Neural progenitor cell (in vitro differentiated cells): ENCODE measurements at regions not wholly inside any gene's neighbourhood (a gene's known extent, or its start where the extent isn't known, plus 50 kb on each side); places are given as distances from the start of the nearest gene placed in this dataset.

Experiments
- DNase-seq: peaks from one replicate; pipeline ENCODE4 v3.0.0-alpha.2; 2016; ENCODE audit warnings: low spot score
- H2AFZ ChIP-seq: fragments of 200-600 bp; sonication (generic); replicated peaks from 2 replicates; pipeline ENCODE4 v1.6.1; 2016; ENCODE audit warnings: antibody characterized with exemption
- H3F3A ChIP-seq: fragments of 200-600 bp; sonication (generic); 2 replicates; pipeline ENCODE4 v1.6.1; 2016; ENCODE audit warnings: antibody characterized with exemption, low read depth
- H3K27ac ChIP-seq: fragments of 200-600 bp; sonication (generic); 2 replicates; pipeline ENCODE4 v1.5.1; 2016; ENCODE audit warnings: mild to moderate bottlenecking
- H3K27me3 ChIP-seq: fragments of 200-600 bp; sonication (generic); 2 replicates; pipeline ENCODE4 v1.6.1; 2016; ENCODE audit warnings: mild to moderate bottlenecking, moderate library complexity
- H3K36me3 ChIP-seq: fragments of 200-600 bp; sonication (generic); 2 replicates; pipeline ENCODE4 v1.5.1; 2016
- H3K4me1 ChIP-seq: fragments of 200-600 bp; sonication (generic); 2 replicates; pipeline ENCODE4 v1.6.1; 2016; ENCODE audit warnings: mixed run types
- H3K4me2 ChIP-seq: fragments of 200-600 bp; sonication (generic); 2 replicates; pipeline ENCODE4 v1.6.1; 2016
- H3K4me3 ChIP-seq: fragments of 200-600 bp; sonication (generic); 2 replicates; pipeline ENCODE4 v1.5.1; 2016
- H3K79me2 ChIP-seq: fragments of 200-600 bp; sonication (generic); 2 replicates; pipeline ENCODE4 v1.6.1; 2016; ENCODE audit warnings: low read depth
- H3K9ac ChIP-seq: fragments of 200-600 bp; sonication (generic); 2 replicates; pipeline ENCODE4 v1.6.1; 2016
- H3K9me3 ChIP-seq: fragments of 200-600 bp; sonication (generic); 2 replicates; pipeline ENCODE4 v1.5.1; 2016; ENCODE audit warnings: low read depth
- H4K20me1 ChIP-seq: fragments of 200-600 bp; sonication (generic); 2 replicates; pipeline ENCODE4 v1.6.1; 2016; ENCODE audit warnings: low read depth
- H3K27ac Mint-ChIP-seq: 3 replicates; pipeline ENCODE4 v1.8.0; 2021; ENCODE audit warnings: mixed read lengths
- H3K27me3 Mint-ChIP-seq: 2 replicates; pipeline ENCODE4 v1.8.0; 2022; ENCODE audit warnings: low read depth, mild to moderate bottlenecking, inconsistent platforms, moderate library complexity, mixed read lengths; ENCODE audit not compliant: insufficient read depth
- H3K36me3 Mint-ChIP-seq: 3 replicates; pipeline ENCODE4 v1.8.0; 2021; ENCODE audit warnings: mixed read lengths
- H3K4me1 Mint-ChIP-seq: 3 replicates; pipeline ENCODE4 v1.8.0; 2021; ENCODE audit warnings: mixed read lengths
- H3K4me3 Mint-ChIP-seq: 3 replicates; pipeline ENCODE4 v1.8.0; 2021; ENCODE audit warnings: mild to moderate bottlenecking, moderate library complexity, mixed read lengths
- H3K9me3 Mint-ChIP-seq: 3 replicates; pipeline ENCODE4 v1.8.0; 2020; ENCODE audit warnings: mixed read lengths
- EZH2 ChIP-seq: fragments of 200-600 bp; sonication (generic); IDR thresholded peaks from 2 replicates; pipeline ENCODE4 v1.6.1; 2017; ENCODE audit warnings: antibody characterized with exemption, mild to moderate bottlenecking, moderate library complexity
- EZH2phosphoT487 ChIP-seq: fragments of 200-600 bp; sonication (generic); IDR thresholded peaks from 2 replicates; pipeline ENCODE4 v1.6.1; 2017; ENCODE audit warnings: antibody characterized with exemption
- TF ChIP-seq, protein P1 (sequence below): fragments of 200-600 bp; sonication (generic); IDR thresholded peaks from 2 replicates; pipeline ENCODE4 v1.5.1; 2017; ENCODE audit warnings: antibody characterized with exemption, mild to moderate bottlenecking

DNA sequence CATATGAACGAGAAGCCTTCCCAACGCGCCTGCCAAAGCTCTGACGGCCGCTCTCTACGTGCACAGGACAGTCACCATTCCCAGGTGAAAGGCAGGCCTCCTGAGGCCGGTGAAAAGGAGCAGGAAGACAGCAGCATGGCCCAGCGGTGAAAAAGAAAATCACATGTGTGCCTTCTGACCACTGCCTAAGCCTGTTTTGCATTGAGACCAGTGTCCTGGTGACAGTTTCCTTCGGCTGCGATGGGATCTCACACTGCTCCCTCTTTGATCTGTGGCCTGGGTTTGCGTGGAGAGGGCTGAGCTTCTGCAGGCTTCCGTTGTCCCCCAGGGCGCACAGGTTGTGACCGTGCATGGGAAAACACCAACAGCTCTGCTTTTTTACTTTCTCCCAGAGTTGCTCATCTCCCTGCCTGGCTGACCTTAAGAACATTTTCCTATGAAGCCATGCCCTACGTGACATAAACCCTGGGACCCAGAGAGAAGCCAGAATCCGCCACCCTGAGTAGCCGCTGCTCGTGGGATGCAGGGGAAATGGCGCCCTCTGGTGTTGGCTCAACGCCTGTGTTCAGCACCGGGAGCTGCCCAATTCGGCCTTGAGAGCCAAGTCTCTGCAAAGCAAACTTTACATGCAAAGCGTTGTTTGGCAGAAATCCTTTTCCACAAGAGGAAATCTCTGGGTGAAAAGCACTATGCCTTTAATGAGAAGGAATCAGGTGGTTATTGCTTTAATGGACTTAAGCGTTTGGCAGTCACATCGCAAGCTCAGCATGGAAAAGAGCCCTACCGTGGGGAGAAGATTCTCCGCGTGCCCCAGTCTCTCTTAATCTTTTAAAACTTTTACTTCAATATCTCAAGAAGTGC lies 112.2 kb upstream of the GPR12 start:
- peak; percentile 87 for DNase-seq
- Mint-ChIP-seq H3K4me1 (no peaks in the 10 kb centered on the region), H3K27ac (no peak overlapping the region), H3K9me3 (peaks cover 5% of the 10 kb centered on the region), H3K36me3 (no peaks in the 10 kb centered on the region), H3K4me3 (no peak overlapping the region), H3K27me3 (peaks cover 10% of the 10 kb centered on the region)
- H3K4me2 ChIP-seq: peak overlapping the region; percentile 48
- H3K27ac ChIP-seq: no peak overlapping the region
- H3K79me2 ChIP-seq: no peaks in the 10 kb centered on the region
- H3K9me3 ChIP-seq: no peaks in the 10 kb centered on the region
- H3K27me3 ChIP-seq: peaks cover 13% of the 10 kb centered on the region
- no peak overlapping the region for H2AFZ ChIP-seq
- H4K20me1 ChIP-seq: peaks cover 11% of the 10 kb centered on the region
- no peak overlapping the region for H3K9ac ChIP-seq
- H3F3A ChIP-seq: peaks cover 16% of the 10 kb centered on the region
- no peak overlapping the region for H3K4me3 ChIP-seq
- no peaks in the 10 kb centered on the region for H3K36me3 ChIP-seq
- peaks cover 16% of the 10 kb centered on the region for H3K4me1 ChIP-seq
- no peak for TF ChIP-seq EZH2phosphoT487
- TF ChIP-seq, protein P1, sequence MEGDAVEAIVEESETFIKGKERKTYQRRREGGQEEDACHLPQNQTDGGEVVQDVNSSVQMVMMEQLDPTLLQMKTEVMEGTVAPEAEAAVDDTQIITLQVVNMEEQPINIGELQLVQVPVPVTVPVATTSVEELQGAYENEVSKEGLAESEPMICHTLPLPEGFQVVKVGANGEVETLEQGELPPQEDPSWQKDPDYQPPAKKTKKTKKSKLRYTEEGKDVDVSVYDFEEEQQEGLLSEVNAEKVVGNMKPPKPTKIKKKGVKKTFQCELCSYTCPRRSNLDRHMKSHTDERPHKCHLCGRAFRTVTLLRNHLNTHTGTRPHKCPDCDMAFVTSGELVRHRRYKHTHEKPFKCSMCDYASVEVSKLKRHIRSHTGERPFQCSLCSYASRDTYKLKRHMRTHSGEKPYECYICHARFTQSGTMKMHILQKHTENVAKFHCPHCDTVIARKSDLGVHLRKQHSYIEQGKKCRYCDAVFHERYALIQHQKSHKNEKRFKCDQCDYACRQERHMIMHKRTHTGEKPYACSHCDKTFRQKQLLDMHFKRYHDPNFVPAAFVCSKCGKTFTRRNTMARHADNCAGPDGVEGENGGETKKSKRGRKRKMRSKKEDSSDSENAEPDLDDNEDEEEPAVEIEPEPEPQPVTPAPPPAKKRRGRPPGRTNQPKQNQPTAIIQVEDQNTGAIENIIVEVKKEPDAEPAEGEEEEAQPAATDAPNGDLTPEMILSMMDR: peak; percentile 98

DNA sequence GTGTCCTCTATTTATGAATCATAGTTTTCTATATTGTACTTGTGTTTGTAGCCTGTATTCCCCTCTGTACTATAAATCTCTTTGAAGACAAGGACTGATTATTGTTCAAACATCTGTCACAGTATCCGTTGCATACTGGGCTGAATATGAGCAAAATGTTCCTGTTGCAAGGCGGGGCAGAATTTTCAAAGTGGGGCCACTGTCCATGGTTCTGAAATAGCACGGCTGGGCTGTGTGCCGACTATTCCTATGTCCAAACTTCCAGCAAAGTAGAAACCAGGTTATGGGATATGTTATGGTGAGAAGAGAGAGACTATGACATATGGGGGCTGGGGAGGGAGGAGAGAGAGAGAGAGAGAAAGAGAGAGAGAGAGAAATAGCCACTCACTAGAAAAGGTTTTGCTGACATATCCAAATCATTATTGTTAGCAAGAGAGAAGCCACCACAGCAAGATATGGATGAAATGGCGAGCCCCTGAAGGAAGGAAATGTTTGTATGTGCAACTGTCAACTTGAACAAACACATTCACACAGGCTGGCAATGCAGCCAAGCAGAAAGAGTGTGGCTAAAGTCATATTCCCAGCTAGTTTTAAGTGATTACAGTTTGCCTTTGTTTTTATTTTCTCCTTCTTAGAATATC lies 107.0 kb upstream of the GPR12 start:
- Histone ChIP-seq H3K79me2 (no peaks in the 10 kb centered on the region), H3K27me3 (peaks cover 27% of the 10 kb centered on the region), H3K4me3 (no peak overlapping the region), H3K4me2 (no peak overlapping the region), H3K9ac (no peak overlapping the region), H3K9me3 (no peaks in the 10 kb centered on the region), H3K4me1 (no peaks in the 10 kb centered on the region), H4K20me1 (no peaks in the 10 kb centered on the region), H3K36me3 (no peaks in the 10 kb centered on the region), H3K27ac (no peak overlapping the region), H2AFZ (no peak overlapping the region), H3F3A (no peaks in the 10 kb centered on the region)
- Mint-ChIP-seq H3K9me3 (no peaks in the 10 kb centered on the region), H3K27ac (no peak overlapping the region), H3K4me1 (no peaks in the 10 kb centered on the region), H3K27me3 (peaks cover 4% of the 10 kb centered on the region), H3K36me3 (no peaks in the 10 kb centered on the region), H3K4me3 (no peak overlapping the region)
- peak; percentile 46 for DNase-seq
- TF ChIP-seq EZH2: no peak
- no peak for TF ChIP-seq EZH2phosphoT487
- TF ChIP-seq, protein P1: no peak

DNA sequence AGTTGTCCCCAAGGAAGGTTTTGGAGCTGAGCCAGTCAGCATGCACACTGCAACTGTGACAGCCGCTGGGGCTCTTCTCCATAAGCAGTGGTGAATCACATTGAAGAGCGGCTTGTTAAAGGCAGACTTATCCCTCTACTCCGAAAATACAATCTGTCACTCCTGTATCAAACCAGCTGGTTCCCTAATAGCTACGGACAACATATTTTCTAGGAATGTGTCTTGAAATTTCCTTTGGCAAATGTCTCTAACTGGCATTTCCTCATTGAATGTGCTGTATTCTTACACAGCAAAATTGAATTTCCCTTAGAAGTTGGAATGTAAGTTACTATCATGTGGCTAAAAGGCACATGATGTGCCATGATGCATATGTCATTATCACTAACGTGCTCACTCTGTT lies 104.0 kb upstream of the GPR12 start:
- Mint-ChIP-seq H3K36me3 (no peaks in the 10 kb centered on the region), H3K4me1 (no peaks in the 10 kb centered on the region)

More for the DNA sequence above, 104.0 kb upstream of the GPR12 start:
- Histone ChIP-seq H3K9ac (no peak overlapping the region), H3K27ac (no peak overlapping the region), H2AFZ (no peak overlapping the region), H3K79me2 (no peaks in the 10 kb centered on the region), H3K36me3 (no peaks in the 10 kb centered on the region), H3K4me2 (no peak overlapping the region), H3K27me3 (peaks cover 27% of the 10 kb centered on the region), H3K4me1 (no peaks in the 10 kb centered on the region), H3K9me3 (no peaks in the 10 kb centered on the region), H3F3A (no peaks in the 10 kb centered on the region), H4K20me1 (no peaks in the 10 kb centered on the region), H3K4me3 (no peak overlapping the region)
- DNase-seq: no peak
- TF ChIP-seq EZH2 (no peak), EZH2phosphoT487 (no peak)
- TF ChIP-seq, protein P1: no peak
- no peak overlapping the region for H3K4me3 Mint-ChIP-seq
- peaks cover 11% of the 10 kb centered on the region for H3K27me3 Mint-ChIP-seq
- H3K9me3 Mint-ChIP-seq: peaks cover 2% of the 10 kb centered on the region
- no peak overlapping the region for H3K27ac Mint-ChIP-seq
